ENCODE measurements at regions not wholly inside any gene's neighbourhood (a gene's known extent, or its start where the extent isn't known, plus 50 kb on each side); places are given as distances from the start of the nearest gene placed in this dataset.

DNA sequence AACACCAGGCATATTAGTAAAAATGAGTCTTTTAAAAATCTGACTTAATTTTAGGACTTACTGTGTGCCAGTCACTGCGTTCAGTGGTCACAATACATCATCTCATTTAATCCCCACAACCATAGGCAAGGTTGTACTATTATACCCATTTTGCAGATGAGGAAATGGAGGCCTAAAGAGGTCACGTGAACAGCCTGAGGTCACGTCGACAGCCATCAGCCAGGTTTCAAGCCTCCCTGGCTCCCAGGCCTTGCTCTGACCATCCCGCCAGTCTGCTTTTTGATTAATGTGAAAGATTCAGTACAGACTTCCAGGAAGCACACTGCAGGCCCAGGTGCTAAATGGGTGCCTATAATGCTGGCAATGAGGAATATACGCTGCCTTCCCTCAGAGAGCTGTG, 86.3 kb upstream of the TOX3 start:
- H3K4me1 Mint-ChIP-seq (ENCODE audit: low read depth), result no peaks in the 10 kb centered on the region
- CTCF ChIA-PET, result no interaction called here
- TF ChIP-seq CTCF (IDR thresholded peaks at IDR 0.05), result no peak

GRCh38 chr16:52631711-52632110, 84.8 kb upstream of the TOX3 start:
- POLR2A ChIA-PET, result no interaction called here
- H3K4me1 Mint-ChIP-seq (ENCODE audit: low read depth), result no peaks in the 10 kb centered on the region
- intact Hi-C loops (cut with micrococcal nuclease), result no loop called here
- CTCF ChIA-PET, result no interaction called here
- H3K27ac Mint-ChIP-seq, result no peak overlapping the region
- no peak overlapping the region for H3K4me3 Mint-ChIP-seq
- DNase-seq (no peak), ATAC-seq (no peak)
- no peaks in the 10 kb centered on the region for H3K9me3 Mint-ChIP-seq
- TF ChIP-seq CTCF (IDR thresholded peaks at IDR 0.05), result no peak
- H3K36me3 Mint-ChIP-seq (ENCODE audit: low read depth), result no peaks in the 10 kb centered on the region
- H3K27me3 Mint-ChIP-seq, result no peaks in the 10 kb centered on the region

More for the DNA sequence above, 86.3 kb upstream of the TOX3 start:
- POLR2A ChIA-PET, result no interaction called here
- Mint-ChIP-seq H3K36me3 (ENCODE audit: low read depth) (no peaks in the 10 kb centered on the region), H3K27ac (no peak overlapping the region), H3K9me3 (peaks cover 4% of the 10 kb centered on the region), H3K27me3 (no peaks in the 10 kb centered on the region), H3K4me3 (no peak overlapping the region)
- intact Hi-C loops (cut with micrococcal nuclease), result no loop called here
- DNase-seq (no peak), ATAC-seq (no peak)

- Mint-ChIP-seq H3K4me1 (ENCODE audit: low read depth) (no peaks in the 10 kb centered on the region), H3K27me3 (no peaks in the 10 kb centered on the region), H3K9me3 (no peaks in the 10 kb centered on the region), H3K27ac (no peak overlapping the region), H3K4me3 (no peak overlapping the region), H3K36me3 (ENCODE audit: low read depth) (no peaks in the 10 kb centered on the region)
- CTCF ChIA-PET, result no interaction called here
- DNase-seq, result no peak
- no peak for ATAC-seq
- POLR2A ChIA-PET, result no interaction called here
- no peak for TF ChIP-seq CTCF (IDR thresholded peaks at IDR 0.05)
- intact Hi-C loops (cut with micrococcal nuclease), result no loop called here
Measured at GRCh38 chr16:52630711-52631110, 83.8 kb upstream of the TOX3 start.

DNA sequence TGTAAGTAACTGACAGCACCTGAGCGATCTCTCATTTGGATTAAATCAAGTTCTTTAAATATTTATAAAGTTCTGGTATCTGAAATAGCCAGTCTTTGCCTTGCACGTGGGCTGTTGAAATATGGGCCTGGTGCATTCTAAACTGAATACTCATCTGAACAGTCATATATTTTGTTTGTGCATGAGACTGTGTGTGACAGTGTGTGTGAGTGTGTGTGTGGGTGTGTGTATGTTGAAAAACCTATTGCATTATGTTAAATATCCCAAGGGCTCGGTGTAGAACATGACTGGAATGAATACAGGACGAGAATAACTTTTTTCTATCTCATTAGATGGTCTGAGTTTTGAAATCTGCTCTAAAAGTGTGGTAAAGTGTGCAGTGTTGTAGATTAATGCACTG, 82.4 kb upstream of the TOX3 start:
- ATAC-seq (no peak), DNase-seq (no peak)
- no peak for TF ChIP-seq CTCF (IDR thresholded peaks at IDR 0.05)
- Mint-ChIP-seq H3K9me3 (no peaks in the 10 kb centered on the region), H3K4me3 (no peak overlapping the region), H3K27ac (no peak overlapping the region), H3K4me1 (ENCODE audit: low read depth) (no peaks in the 10 kb centered on the region), H3K36me3 (ENCODE audit: low read depth) (no peaks in the 10 kb centered on the region), H3K27me3 (no peaks in the 10 kb centered on the region)
- ChIA-PET CTCF (no interaction called here), POLR2A (no interaction called here)
- intact Hi-C loops (cut with micrococcal nuclease), result no loop called here

DNA sequence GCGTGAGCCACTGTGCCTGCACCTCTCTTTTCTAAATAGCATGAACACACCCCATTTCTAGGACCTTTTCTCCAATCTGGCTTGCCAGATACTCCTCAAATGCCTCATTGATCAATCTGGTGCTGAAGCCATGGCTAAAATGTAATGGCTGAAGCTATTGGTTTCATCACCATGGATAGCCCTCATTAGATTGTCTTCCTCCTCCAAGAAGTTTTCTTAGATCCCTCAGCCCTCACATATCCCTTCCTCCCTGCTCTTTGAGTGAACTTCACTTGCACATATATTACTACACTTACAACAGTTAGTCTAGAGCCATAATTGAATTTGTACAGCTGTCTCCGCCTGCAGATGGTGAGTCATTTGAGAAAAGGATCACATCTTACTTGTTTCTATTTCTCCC, 77.9 kb upstream of the TOX3 start:
- Mint-ChIP-seq H3K27ac (no peak overlapping the region), H3K36me3 (ENCODE audit: low read depth) (no peaks in the 10 kb centered on the region), H3K9me3 (no peaks in the 10 kb centered on the region), H3K4me3 (no peak overlapping the region), H3K27me3 (no peaks in the 10 kb centered on the region), H3K4me1 (ENCODE audit: low read depth) (no peaks in the 10 kb centered on the region)
- intact Hi-C loops (cut with micrococcal nuclease), result no loop called here
- DNase-seq, result no peak
- no peak for ATAC-seq
- TF ChIP-seq CTCF (IDR thresholded peaks at IDR 0.05), result no peak
- CTCF ChIA-PET, result no interaction called here
- POLR2A ChIA-PET, result no interaction called here

Data from activated CD8-positive, alpha-beta T cell treated with anti-CD3 and anti-CD28 coated beads for 36 hours (primary cell).